GM18907 (cell line): ENCODE measurements at regions not wholly inside any gene's neighbourhood (a gene's known extent, or its start where the extent isn't known, plus 50 kb on each side); places are given as distances from the start of the nearest gene placed in this dataset.
"Not testable (repeated sequence)": the region's sequence is repeated elsewhere in the genome, so short reads cannot be mapped to it uniquely, and the experiment has no call there.

ENCODE experiments used
- ATAC-seq: cut with Tn5 transposase; IDR thresholded peaks from one replicate; pipeline ENCODE4 v1.9.1; 2021; ENCODE audit warnings: mild to moderate bottlenecking, moderate library complexity; ENCODE audit not compliant: unreplicated experiment

GRCh38 chr6:27096834-27097511 lies 150.5 kb upstream of the PRSS16 start:
- ATAC-seq: no peak

- ATAC-seq: no peak
These were observed 148.5 kb upstream of the PRSS16 start for GRCh38 chr6:27098956-27099355.

- no peak for ATAC-seq
These were observed 146.6 kb upstream of the PRSS16 start for GRCh38 chr6:27100921-27101320.

GRCh38 chr6:27101824-27102223 lies 145.7 kb upstream of the PRSS16 start:
- ATAC-seq: no peak

GRCh38 chr6:27106382-27106781 lies 141.1 kb upstream of the PRSS16 start:
- ATAC-seq: no peak

- ATAC-seq: no peak
These were observed 135.8 kb upstream of the PRSS16 start for GRCh38 chr6:27111743-27112142.

- ATAC-seq: no peak
These were observed 134.5 kb upstream of the PRSS16 start for GRCh38 chr6:27112974-27113373.

GRCh38 chr6:27119329-27119728 lies 128.2 kb upstream of the PRSS16 start:
- ATAC-seq: no peak

- ATAC-seq: no peak
These were observed 127.7 kb upstream of the PRSS16 start for GRCh38 chr6:27119761-27120160.

GRCh38 chr6:27121640-27122039 lies 125.9 kb upstream of the PRSS16 start:
- ATAC-seq: no peak

GRCh38 chr6:27124252-27124657 lies 123.2 kb upstream of the PRSS16 start:
- no peak for ATAC-seq

GRCh38 chr6:27126046-27126814 lies 121.3 kb upstream of the PRSS16 start:
- ATAC-seq: no peak

GRCh38 chr6:27126815-27127537 lies 120.5 kb upstream of the PRSS16 start:
- ATAC-seq: peak; percentile 52

GRCh38 chr6:27127874-27128273 lies 119.6 kb upstream of the PRSS16 start:
- not testable (repeated sequence) for ATAC-seq

- no peak for ATAC-seq
These were observed 119.0 kb upstream of the PRSS16 start for GRCh38 chr6:27128311-27129094.

GRCh38 chr6:27129095-27129815 lies 118.2 kb upstream of the PRSS16 start:
- no peak for ATAC-seq

GRCh38 chr6:27129917-27130316 lies 117.6 kb upstream of the PRSS16 start:
- no peak for ATAC-seq

GRCh38 chr6:27130668-27131428 lies 116.7 kb upstream of the PRSS16 start:
- ATAC-seq: no peak

- peak; percentile 9 for ATAC-seq
These were observed 115.3 kb upstream of the PRSS16 start for GRCh38 chr6:27132282-27132531.
